ENCODE measurements at regions not wholly inside any gene's neighbourhood (a gene's known extent, or its start where the extent isn't known, plus 50 kb on each side); places are given as distances from the start of the nearest gene placed in this dataset.

- H2BK15ac ChIP-seq (ENCODE audit: low read length): no peak overlapping the region
- H3K27ac ChIP-seq (replicated peaks; ENCODE audit: low read length): no peak overlapping the region
Measured at GRCh38 chr11:112367461-112367860, 106.8 kb upstream of the PLET1 start.

GRCh38 chr11:112367895-112368294, 107.2 kb upstream of the PLET1 start:
- Histone ChIP-seq H3K9me3 (replicated peaks in 1 of 2; ENCODE audit: control insufficient read depth in 2 of 2, insufficient read depth in 1 of 2, low read depth in 1 of 2, low read length in 2 of 2) (no peaks in the 10 kb centered on the region), H3K9ac (ENCODE audit: low read depth, low read length, poor library complexity) (no peak overlapping the region), H3K27ac (replicated peaks; ENCODE audit: low read length) (no peak overlapping the region), H2BK5ac (ENCODE audit: low read length) (no peak overlapping the region), H2AK5ac (ENCODE audit: low read depth, low read length) (no peak overlapping the region), H3K27me3 (ENCODE audit: control insufficient read depth in 3 of 3, insufficient read depth in 3 of 3, low read depth in 1 of 3, low read length in 3 of 3) (no peaks in the 10 kb centered on the region), H2BK120ac (ENCODE audit: low read depth, low read length) (no peak overlapping the region), H3K4me3 (ENCODE audit: low read length in 2 of 2) (no peak overlapping the region), H3K18ac (ENCODE audit: low read length) (no peak overlapping the region), H2BK12ac (ENCODE audit: low read length) (no peak overlapping the region), H3K4me1 (ENCODE audit: control insufficient read depth in 2 of 2, insufficient read depth in 1 of 2, low read depth in 1 of 2, low read length in 2 of 2) (peaks cover 0 to 4% of the 10 kb centered on the region in 2 donors), H3K4ac (ENCODE audit: low read length) (no peak overlapping the region), H3K79me1 (ENCODE audit: low read depth, low read length) (no peaks in the 10 kb centered on the region), H2BK15ac (ENCODE audit: low read length) (no peak overlapping the region), H3K14ac (ENCODE audit: low read length) (no peak overlapping the region), H3K36me3 (replicated peaks in 1 of 2; ENCODE audit: control insufficient read depth in 2 of 2, insufficient read depth in 2 of 2, low read length in 2 of 2) (no peaks in the 10 kb centered on the region), H3K4me2 (ENCODE audit: insufficient read depth, low read length, poor library complexity, severe bottlenecking) (no peak overlapping the region), H3K23ac (ENCODE audit: low read depth, low read length, poor library complexity) (no peak overlapping the region), H2AFZ (ENCODE audit: low read length) (no peak overlapping the region), H4K8ac (ENCODE audit: low read depth, low read length) (no peak overlapping the region), H4K91ac (ENCODE audit: low read depth, low read length, poor library complexity) (no peak overlapping the region)
- no CpG with 5 or more reads among the region's 5 CpGs for WGBS, 2 donors (ENCODE audit: extremely low coverage in 2 of 2, insufficient read length in 2 of 2, insufficient replicate concordance in 1 of 2)
- DNase-seq (ENCODE audit: low spot score): no peak

More at GRCh38 chr11:112367461-112367860, 106.8 kb upstream of the PLET1 start:
- H2BK12ac ChIP-seq (ENCODE audit: low read length): no peak overlapping the region
- WGBS, 2 donors (ENCODE audit: extremely low coverage in 2 of 2, insufficient read length in 2 of 2, insufficient replicate concordance in 1 of 2): no CpG with 5 or more reads among the region's 3 CpGs
- H2BK120ac ChIP-seq (ENCODE audit: low read depth, low read length): no peak overlapping the region
- H3K9ac ChIP-seq (ENCODE audit: low read depth, low read length, poor library complexity): no peak overlapping the region
- H3K36me3 ChIP-seq (replicated peaks in 1 of 2; ENCODE audit: control insufficient read depth in 2 of 2, insufficient read depth in 2 of 2, low read length in 2 of 2): no peaks in the 10 kb centered on the region
- H3K27me3 ChIP-seq (ENCODE audit: control insufficient read depth in 3 of 3, insufficient read depth in 3 of 3, low read depth in 1 of 3, low read length in 3 of 3): no peaks in the 10 kb centered on the region
- no peak overlapping the region for H3K23ac ChIP-seq (ENCODE audit: low read depth, low read length, poor library complexity)
- H3K4me3 ChIP-seq (ENCODE audit: low read length in 2 of 2): no peak overlapping the region
- no peak overlapping the region for H4K91ac ChIP-seq (ENCODE audit: low read depth, low read length, poor library complexity)
- H2BK5ac ChIP-seq (ENCODE audit: low read length): no peak overlapping the region
- DNase-seq (ENCODE audit: low spot score): no peak
- no peak overlapping the region for H2AFZ ChIP-seq (ENCODE audit: low read length)
- no peak overlapping the region for H2AK5ac ChIP-seq (ENCODE audit: low read depth, low read length)
- H3K14ac ChIP-seq (ENCODE audit: low read length): no peak overlapping the region
- H4K8ac ChIP-seq (ENCODE audit: low read depth, low read length): no peak overlapping the region
- H3K18ac ChIP-seq (ENCODE audit: low read length): peak overlapping the region; percentile 4
- H3K79me1 ChIP-seq (ENCODE audit: low read depth, low read length): no peaks in the 10 kb centered on the region
- no peak overlapping the region for H3K4ac ChIP-seq (ENCODE audit: low read length)
- H3K4me1 ChIP-seq (ENCODE audit: control insufficient read depth in 2 of 2, insufficient read depth in 1 of 2, low read depth in 1 of 2, low read length in 2 of 2): peaks cover 0 to 4% of the 10 kb centered on the region in 2 donors
- H3K9me3 ChIP-seq (replicated peaks in 1 of 2; ENCODE audit: control insufficient read depth in 2 of 2, insufficient read depth in 1 of 2, low read depth in 1 of 2, low read length in 2 of 2): no peaks in the 10 kb centered on the region
- H3K4me2 ChIP-seq (ENCODE audit: insufficient read depth, low read length, poor library complexity, severe bottlenecking): no peak overlapping the region

- no peaks in the 10 kb centered on the region for H3K36me3 ChIP-seq (replicated peaks in 1 of 2; ENCODE audit: control insufficient read depth in 2 of 2, insufficient read depth in 2 of 2, low read length in 2 of 2)
- no peak overlapping the region for H3K9ac ChIP-seq (ENCODE audit: low read depth, low read length, poor library complexity)
- no peaks in the 10 kb centered on the region for H3K9me3 ChIP-seq (replicated peaks in 1 of 2; ENCODE audit: control insufficient read depth in 2 of 2, insufficient read depth in 1 of 2, low read depth in 1 of 2, low read length in 2 of 2)
- no peak for DNase-seq (ENCODE audit: low spot score)
- H3K4me3 ChIP-seq (ENCODE audit: low read length in 2 of 2): no peak overlapping the region
- no peak overlapping the region for H2BK5ac ChIP-seq (ENCODE audit: low read length)
- H2AK5ac ChIP-seq (ENCODE audit: low read depth, low read length): no peak overlapping the region
- no peak overlapping the region for H3K14ac ChIP-seq (ENCODE audit: low read length)
- no peaks in the 10 kb centered on the region for H3K27me3 ChIP-seq (ENCODE audit: control insufficient read depth in 3 of 3, insufficient read depth in 3 of 3, low read depth in 1 of 3, low read length in 3 of 3)
- no peaks in the 10 kb centered on the region for H3K79me1 ChIP-seq (ENCODE audit: low read depth, low read length)
- no peak overlapping the region for H3K27ac ChIP-seq (replicated peaks; ENCODE audit: low read length)
- no peak overlapping the region for H2AFZ ChIP-seq (ENCODE audit: low read length)
- H3K23ac ChIP-seq (ENCODE audit: low read depth, low read length, poor library complexity): no peak overlapping the region
- WGBS, 2 donors (ENCODE audit: extremely low coverage in 2 of 2, insufficient read length in 2 of 2, insufficient replicate concordance in 1 of 2): no CpG with 5 or more reads among the region's 1 CpG
- no peak overlapping the region for H3K4ac ChIP-seq (ENCODE audit: low read length)
- H4K8ac ChIP-seq (ENCODE audit: low read depth, low read length): no peak overlapping the region
- H3K18ac ChIP-seq (ENCODE audit: low read length): no peak overlapping the region
- H2BK12ac ChIP-seq (ENCODE audit: low read length): no peak overlapping the region
- H2BK120ac ChIP-seq (ENCODE audit: low read depth, low read length): no peak overlapping the region
- peaks cover 0 to 4% of the 10 kb centered on the region in 2 donors for H3K4me1 ChIP-seq (ENCODE audit: control insufficient read depth in 2 of 2, insufficient read depth in 1 of 2, low read depth in 1 of 2, low read length in 2 of 2)
- H3K4me2 ChIP-seq (ENCODE audit: insufficient read depth, low read length, poor library complexity, severe bottlenecking): no peak overlapping the region
- H2BK15ac ChIP-seq (ENCODE audit: low read length): no peak overlapping the region
- H4K91ac ChIP-seq (ENCODE audit: low read depth, low read length, poor library complexity): no peak overlapping the region
Measured at GRCh38 chr11:112368381-112368780, 107.7 kb upstream of the PLET1 start.

GRCh38 chr11:112369374-112369773, 108.7 kb upstream of the PLET1 start:
- H3K4me1 ChIP-seq (ENCODE audit: control insufficient read depth in 2 of 2, insufficient read depth in 1 of 2, low read depth in 1 of 2, low read length in 2 of 2): peaks cover 0 to 4% of the 10 kb centered on the region in 2 donors
- H4K8ac ChIP-seq (ENCODE audit: low read depth, low read length): no peak overlapping the region
- no peak overlapping the region for H2BK5ac ChIP-seq (ENCODE audit: low read length)
- no peak overlapping the region for H2BK12ac ChIP-seq (ENCODE audit: low read length)
- no peak for DNase-seq (ENCODE audit: low spot score)
- no peaks in the 10 kb centered on the region for H3K36me3 ChIP-seq (replicated peaks in 1 of 2; ENCODE audit: control insufficient read depth in 2 of 2, insufficient read depth in 2 of 2, low read length in 2 of 2)
- no peak overlapping the region for H3K4ac ChIP-seq (ENCODE audit: low read length)
- no peak overlapping the region for H3K14ac ChIP-seq (ENCODE audit: low read length)
- H3K18ac ChIP-seq (ENCODE audit: low read length): no peak overlapping the region
- H2AK5ac ChIP-seq (ENCODE audit: low read depth, low read length): no peak overlapping the region
- no peak overlapping the region for H4K91ac ChIP-seq (ENCODE audit: low read depth, low read length, poor library complexity)
- H3K27ac ChIP-seq (replicated peaks; ENCODE audit: low read length): no peak overlapping the region
- H3K27me3 ChIP-seq (ENCODE audit: control insufficient read depth in 3 of 3, insufficient read depth in 3 of 3, low read depth in 1 of 3, low read length in 3 of 3): no peaks in the 10 kb centered on the region
- WGBS, 2 donors (ENCODE audit: extremely low coverage in 2 of 2, insufficient read length in 2 of 2, insufficient replicate concordance in 1 of 2): no CpG with 5 or more reads among the region's 1 CpG
- no peak overlapping the region for H3K23ac ChIP-seq (ENCODE audit: low read depth, low read length, poor library complexity)
- no peak overlapping the region for H3K4me3 ChIP-seq (ENCODE audit: low read length in 2 of 2)
- H2BK15ac ChIP-seq (ENCODE audit: low read length): no peak overlapping the region
- H2AFZ ChIP-seq (ENCODE audit: low read length): no peak overlapping the region
- no peaks in the 10 kb centered on the region for H3K9me3 ChIP-seq (replicated peaks in 1 of 2; ENCODE audit: control insufficient read depth in 2 of 2, insufficient read depth in 1 of 2, low read depth in 1 of 2, low read length in 2 of 2)
- H3K79me1 ChIP-seq (ENCODE audit: low read depth, low read length): no peaks in the 10 kb centered on the region
- H2BK120ac ChIP-seq (ENCODE audit: low read depth, low read length): no peak overlapping the region
- no peak overlapping the region for H3K9ac ChIP-seq (ENCODE audit: low read depth, low read length, poor library complexity)
- no peak overlapping the region for H3K4me2 ChIP-seq (ENCODE audit: insufficient read depth, low read length, poor library complexity, severe bottlenecking)

Data from neuronal stem cell (in vitro differentiated cells).